PC-9 (cell line): ENCODE measurements at regions not wholly inside any gene's neighbourhood (a gene's known extent, or its start where the extent isn't known, plus 50 kb on each side); places are given as distances from the start of the nearest gene placed in this dataset.

ENCODE experiments used
- BruUV-seq: library from RNA; stranded (reverse); fragments of 400-500 nt; replicated peaks from 2 replicates; lab custom pipeline; 2021; lab: Mats Ljungman, UMichigan
- CTCF ChIA-PET: fragments of 300-600 bp; sonication (Branson Sonifier 250); formaldehyde crosslinking; loops from one replicate; lab custom pipeline; 2022; ENCODE audit warnings: antibody characterized with exemption; lab: Charles Lee
- POLR2A ChIA-PET: fragments of 300-600 bp; sonication (Branson Sonifier 250); formaldehyde crosslinking; loops from one replicate; lab custom pipeline; 2022; ENCODE audit warnings: antibody characterized with exemption; ENCODE audit not compliant: unreplicated experiment; lab: Charles Lee
- DNase-seq, 2 experiments: peaks; one replicate each; pipeline versions ENCODE4 v3.0.0 to v3.0.0-alpha.2; 2015 to 2022; ENCODE audit warnings: mixed read lengths in 1 of 2
- H2AFZ ChIP-seq: fragments of 200-600 bp; sonication (generic); 2 replicates; pipeline ENCODE4 v1.8.1; 2017; ENCODE audit warnings: antibody characterized with exemption
- H3F3A ChIP-seq: fragments of 200-600 bp; sonication (generic); 2 replicates; pipeline ENCODE4 v1.8.1; 2017; ENCODE audit warnings: antibody characterized with exemption, mild to moderate bottlenecking, low read depth; ENCODE audit not compliant: insufficient read depth
- H3K27ac ChIP-seq: fragments of 200-600 bp; sonication (generic); 2 replicates; pipeline ENCODE4 v1.6.1; 2016; ENCODE audit warnings: mixed run types
- H3K27me3 ChIP-seq: fragments of 200-600 bp; sonication (generic); 2 replicates; pipeline ENCODE4 v1.6.1; 2016; ENCODE audit warnings: low read depth, mixed run types; ENCODE audit not compliant: insufficient read depth
- H3K36me3 ChIP-seq: fragments of 200-600 bp; sonication (generic); 2 replicates; pipeline ENCODE4 v1.6.1; 2016; ENCODE audit warnings: low read depth, mixed run types
- H3K4me1 ChIP-seq: fragments of 200-600 bp; sonication (generic); replicated peaks from 2 replicates; pipeline ENCODE4 v1.6.1; 2016; ENCODE audit warnings: mixed run types; ENCODE audit not compliant: insufficient read depth
- H3K4me2 ChIP-seq: fragments of 200-600 bp; sonication (generic); 2 replicates; pipeline ENCODE4 v1.6.1; 2017; ENCODE audit warnings: mixed run types
- H3K4me3 ChIP-seq: fragments of 200-600 bp; sonication (generic); 2 replicates; pipeline ENCODE4 v1.6.1; 2016; ENCODE audit warnings: mixed run types
- H3K79me2 ChIP-seq: fragments of 200-600 bp; sonication (generic); 2 replicates; pipeline ENCODE4 v1.6.1; 2017; ENCODE audit warnings: low read depth, mixed run types
- H3K9me2 ChIP-seq: fragments of 200-600 bp; sonication (generic); 2 replicates; pipeline ENCODE4 v1.8.1; 2017; ENCODE audit warnings: mild to moderate bottlenecking; ENCODE audit not compliant: insufficient read depth
- H3K9me3 ChIP-seq: fragments of 200-600 bp; sonication (generic); 2 replicates; pipeline ENCODE4 v1.8.1; 2016; ENCODE audit warnings: low read depth; ENCODE audit not compliant: insufficient read depth
- H4K20me1 ChIP-seq: fragments of 200-600 bp; sonication (generic); 2 replicates; pipeline ENCODE4 v1.8.1; 2017; ENCODE audit not compliant: insufficient read depth
- CTCF ChIP-seq: fragments of 200-600 bp; sonication (generic); conservative IDR thresholded peaks from 2 replicates; pipeline ENCODE4 v1.6.1; 2017; ENCODE audit warnings: mixed run types, antibody characterized with exemption, mild to moderate bottlenecking, moderate library complexity
- EZH2 ChIP-seq: fragments of 200-600 bp; sonication (generic); IDR thresholded peaks from 2 replicates; pipeline ENCODE4 v1.8.0; 2017; ENCODE audit warnings: antibody characterized with exemption, low read depth
- intact Hi-C: fragments of 100-400 bp; cut with micrococcal nuclease; formaldehyde crosslinking; loops from one replicate; pipeline ENCODE4 v1.10.0; 2022; ENCODE audit not compliant: unreplicated experiment

- Histone ChIP-seq H3K9me2 (no peaks in the 10 kb centered on the region), H3K4me2 (no peak overlapping the region), H3K4me3 (no peak overlapping the region), H3K9me3 (no peaks in the 10 kb centered on the region), H2AFZ (no peak overlapping the region), H3K4me1 (no peaks in the 10 kb centered on the region), H3F3A (no peaks in the 10 kb centered on the region), H3K36me3 (no peaks in the 10 kb centered on the region), H4K20me1 (no peaks in the 10 kb centered on the region), H3K27me3 (peaks cover 72% of the 10 kb centered on the region), H3K27ac (no peak overlapping the region), H3K79me2 (no peaks in the 10 kb centered on the region)
- POLR2A ChIA-PET = no interaction called here
- TF ChIP-seq EZH2 (no peak), CTCF (no peak)
- DNase-seq = no peak
- no TSS peak for BruUV-seq
- intact Hi-C loops = no loop called here
- CTCF ChIA-PET = no interaction called here
Measured at GRCh38 chr6:163752446-163752845, 337.9 kb downstream of the QKI start.

GRCh38 chr6:163751032-163751525 is 336.6 kb downstream of the QKI start:
- CTCF ChIA-PET = no interaction called here
- Histone ChIP-seq H3K79me2 (no peaks in the 10 kb centered on the region), H3K4me1 (no peaks in the 10 kb centered on the region), H3K9me2 (no peaks in the 10 kb centered on the region), H3K27ac (no peak overlapping the region), H3K4me3 (no peak overlapping the region), H3K9me3 (no peaks in the 10 kb centered on the region), H3K36me3 (no peaks in the 10 kb centered on the region), H4K20me1 (no peaks in the 10 kb centered on the region), H3K27me3 (peaks cover 73% of the 10 kb centered on the region), H2AFZ (no peak overlapping the region), H3K4me2 (no peak overlapping the region), H3F3A (no peaks in the 10 kb centered on the region)
- TF ChIP-seq EZH2 (no peak), CTCF (no peak)
- DNase-seq = no peak
- BruUV-seq = no TSS peak
- POLR2A ChIA-PET = no interaction called here
- intact Hi-C loops = no loop called here

- peaks cover 73% of the 10 kb centered on the region for H3K27me3 ChIP-seq
- H3K4me3 ChIP-seq = no peak overlapping the region
- TF ChIP-seq CTCF (no peak), EZH2 (no peak)
- H2AFZ ChIP-seq = no peak overlapping the region
- ChIA-PET POLR2A (no interaction called here), CTCF (no interaction called here)
- no peak overlapping the region for H3K27ac ChIP-seq
- H3K4me1 ChIP-seq = no peaks in the 10 kb centered on the region
- intact Hi-C loops = no loop called here
- H3K36me3 ChIP-seq = no peaks in the 10 kb centered on the region
- H4K20me1 ChIP-seq = no peaks in the 10 kb centered on the region
- no peaks in the 10 kb centered on the region for H3F3A ChIP-seq
- no TSS peak for BruUV-seq
- no peaks in the 10 kb centered on the region for H3K9me3 ChIP-seq
- no peak overlapping the region for H3K4me2 ChIP-seq
- no peaks in the 10 kb centered on the region for H3K9me2 ChIP-seq
- H3K79me2 ChIP-seq = no peaks in the 10 kb centered on the region
- no peak for DNase-seq
Measured at GRCh38 chr6:163750431-163751031, 336.0 kb downstream of the QKI start.
